CD4-positive, alpha-beta T cell treated with Interleukin-6 at 100 ng/mL for 8 hours (primary cell): ENCODE measurements at regions not wholly inside any gene's neighbourhood (a gene's known extent, or its start where the extent isn't known, plus 50 kb on each side); places are given as distances from the start of the nearest gene placed in this dataset.

Experiments used
- DNase-seq: peaks from one replicate; pipeline ENCODE4 v3.0.0-alpha.2; 2020; ENCODE audit warnings: mixed read lengths, low spot score

DNA sequence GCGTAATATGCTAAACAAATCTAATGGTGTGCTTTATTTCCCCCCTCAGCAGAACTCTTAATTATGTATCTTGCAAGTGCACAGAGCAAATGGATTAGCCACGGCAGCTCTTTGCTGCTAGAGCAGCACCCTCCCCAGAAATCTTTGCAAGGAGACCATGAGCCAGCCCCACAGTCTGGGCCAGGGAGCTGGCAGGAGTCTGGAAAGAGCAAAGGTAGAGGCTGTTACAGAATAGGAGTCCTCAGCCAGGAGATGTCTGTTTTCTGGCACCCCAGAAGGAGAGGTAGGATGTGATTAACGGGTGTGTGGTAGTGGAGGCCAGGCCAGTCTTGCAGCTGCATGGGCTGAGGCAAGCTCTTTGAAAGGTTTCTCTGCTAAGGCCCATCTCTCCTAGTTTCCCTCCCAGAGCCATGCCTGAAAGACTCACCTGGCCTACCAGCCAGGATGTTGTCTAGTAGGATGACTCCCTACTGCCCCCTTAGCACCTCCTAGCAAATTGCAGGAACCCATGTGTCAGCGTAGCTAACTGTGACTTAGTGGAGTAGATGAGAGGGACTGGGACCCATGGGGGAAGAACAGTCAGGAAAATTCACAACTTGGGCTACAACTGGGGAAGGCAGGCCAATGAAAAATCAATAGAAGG, 557.2 kb downstream of the BUD13 start:
- DNase-seq = no peak

DNA sequence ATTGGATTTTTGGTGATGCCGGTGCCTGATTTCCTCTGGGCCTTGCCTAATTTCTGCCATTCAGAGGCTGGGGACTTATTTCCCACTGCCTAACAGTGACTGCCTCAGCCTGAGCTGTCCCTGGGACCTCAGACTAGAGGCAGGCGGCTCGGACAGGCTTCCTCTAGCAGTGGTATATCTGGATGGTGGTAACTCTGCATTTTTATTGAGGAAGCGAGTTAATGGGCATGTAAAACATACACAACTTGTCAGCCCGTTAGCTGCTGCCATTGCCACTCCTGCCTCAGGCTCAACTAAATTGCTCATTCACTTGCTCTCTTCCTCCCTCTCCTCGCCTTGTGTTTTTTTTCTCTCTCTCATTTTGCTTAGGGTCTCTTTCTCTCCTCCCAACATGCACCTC, 561.6 kb downstream of the BUD13 start:
- no peak for DNase-seq

DNA sequence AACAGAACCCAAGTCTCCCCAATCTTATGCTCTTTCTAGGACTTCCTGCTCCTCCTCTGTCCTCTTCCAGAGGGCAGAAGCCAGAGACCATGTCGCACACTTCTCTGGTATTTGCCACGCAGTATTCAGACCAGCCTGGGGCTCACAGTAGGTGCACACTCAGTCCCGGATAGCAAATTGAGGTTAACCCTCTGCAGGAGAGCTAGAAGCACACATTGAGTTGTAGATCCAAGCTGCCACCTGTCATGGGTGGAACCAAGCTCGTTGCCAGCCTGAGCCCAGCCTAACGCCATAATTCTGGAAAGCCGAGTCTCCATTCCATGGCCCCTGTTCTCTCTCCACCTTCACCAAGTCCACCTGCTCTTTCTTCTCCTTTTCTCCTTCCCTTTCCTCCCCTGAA, 562.1 kb downstream of the BUD13 start:
- DNase-seq = no peak

DNA sequence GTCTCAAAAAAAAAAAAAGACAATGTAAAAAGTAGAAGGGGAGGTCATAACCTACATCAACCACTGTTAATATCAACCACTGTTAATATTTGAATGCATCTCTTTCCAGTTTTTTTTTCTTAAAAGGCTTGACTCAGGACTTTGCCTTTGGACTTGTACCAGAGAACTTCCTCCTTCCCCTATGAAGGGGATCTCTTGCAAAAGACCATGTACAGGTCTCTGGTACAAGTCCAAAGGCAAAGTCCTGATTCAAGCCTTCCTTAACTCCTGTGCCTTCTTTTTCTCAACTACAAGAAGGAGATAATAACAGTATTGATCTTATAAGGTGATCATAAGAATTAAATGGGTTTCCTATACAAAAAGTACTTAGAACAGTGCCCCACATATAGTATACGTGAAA, 563.5 kb downstream of the BUD13 start:
- no peak for DNase-seq

DNA sequence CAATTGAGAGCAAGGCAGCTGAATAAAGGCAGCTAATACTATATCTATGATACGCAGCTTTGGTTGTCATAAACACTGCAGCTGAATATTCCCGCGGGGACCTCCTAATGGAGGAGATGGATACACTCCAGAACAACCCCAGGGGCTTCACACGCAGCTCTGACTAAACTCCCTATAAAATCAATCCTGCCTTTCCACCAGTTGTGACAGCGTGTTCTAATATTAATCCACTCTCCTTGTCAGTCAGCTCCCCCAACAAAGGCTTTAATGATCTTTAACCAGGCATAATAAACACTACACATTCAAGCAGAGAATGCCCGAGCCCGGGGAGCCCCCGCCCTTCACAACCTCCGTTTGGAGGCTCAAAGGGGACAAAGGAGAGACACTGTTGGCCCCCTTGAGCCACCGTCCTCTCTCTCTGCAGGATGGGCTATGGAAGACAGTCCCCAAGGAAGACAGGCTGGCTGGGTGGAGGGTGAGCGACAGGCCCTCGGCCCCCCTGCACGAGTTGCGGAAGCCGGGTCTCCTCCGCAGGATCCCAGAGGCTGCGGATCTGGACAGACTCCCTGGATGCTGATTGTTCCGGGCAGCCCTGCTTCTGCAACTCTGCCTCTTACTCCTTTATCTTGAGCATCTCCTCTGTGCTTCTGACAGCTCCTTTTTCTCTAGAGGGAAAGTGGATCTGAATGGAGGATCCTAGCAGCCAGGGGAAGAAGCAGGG, 565.2 kb downstream of the BUD13 start:
- no peak for DNase-seq

DNA sequence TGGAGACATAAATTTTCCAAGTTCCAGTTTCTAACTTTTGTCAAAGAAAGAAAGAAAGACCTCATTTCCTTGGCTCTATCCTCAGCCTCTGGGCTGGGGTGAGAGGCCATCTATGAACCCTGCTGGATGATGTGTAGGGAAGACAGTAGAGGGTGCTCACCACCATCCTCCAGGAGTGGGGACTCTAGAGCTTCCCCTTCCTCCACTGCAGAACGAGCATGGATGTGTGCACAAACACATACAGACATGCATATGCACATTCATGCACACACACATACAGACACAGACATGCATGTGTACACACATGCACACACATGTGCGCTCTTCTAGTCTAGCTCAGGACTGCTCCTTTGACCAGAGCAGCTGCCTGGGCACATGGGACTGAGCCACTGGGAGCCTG, 565.8 kb downstream of the BUD13 start:
- DNase-seq = no peak

DNA sequence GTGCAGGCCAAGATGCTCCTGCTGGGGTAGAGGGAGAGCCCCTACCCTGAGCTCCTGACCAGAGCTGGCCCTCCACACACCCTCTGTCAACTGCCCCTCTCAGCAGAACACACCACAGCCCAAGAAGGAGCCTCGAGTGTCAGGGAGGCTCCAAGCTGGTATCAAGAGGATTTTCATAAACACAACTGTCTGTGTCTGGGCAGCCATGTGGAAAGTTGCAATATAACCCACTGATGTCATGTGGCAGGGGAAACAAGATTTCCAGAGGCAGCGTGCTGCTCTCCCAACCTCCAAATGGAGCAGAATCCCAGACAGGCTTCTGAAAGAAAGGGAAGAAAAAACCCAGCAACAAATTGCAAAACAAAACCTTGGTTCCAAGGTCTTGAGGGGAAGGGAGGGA, 569.9 kb downstream of the BUD13 start:
- DNase-seq = no peak

DNA sequence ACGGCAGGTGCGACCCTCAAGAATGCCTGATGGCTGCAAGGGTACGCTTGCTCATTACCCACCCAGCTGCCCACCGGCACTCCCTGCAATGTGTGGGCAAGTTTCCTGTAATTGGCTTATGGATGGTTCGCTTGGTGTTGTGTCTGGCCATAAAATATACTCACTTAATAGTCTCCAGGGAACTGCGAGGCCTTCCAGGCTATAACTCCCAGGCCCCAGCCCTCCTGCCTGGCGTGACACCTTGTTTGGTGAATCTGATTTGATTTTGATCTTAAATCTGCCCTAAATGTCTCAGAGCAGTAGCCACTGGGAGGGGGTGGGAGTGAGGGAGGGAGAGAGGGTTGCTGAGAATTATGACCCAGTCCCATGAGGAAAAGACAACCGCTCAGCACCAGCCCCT, 572.2 kb downstream of the BUD13 start:
- no peak for DNase-seq

DNA sequence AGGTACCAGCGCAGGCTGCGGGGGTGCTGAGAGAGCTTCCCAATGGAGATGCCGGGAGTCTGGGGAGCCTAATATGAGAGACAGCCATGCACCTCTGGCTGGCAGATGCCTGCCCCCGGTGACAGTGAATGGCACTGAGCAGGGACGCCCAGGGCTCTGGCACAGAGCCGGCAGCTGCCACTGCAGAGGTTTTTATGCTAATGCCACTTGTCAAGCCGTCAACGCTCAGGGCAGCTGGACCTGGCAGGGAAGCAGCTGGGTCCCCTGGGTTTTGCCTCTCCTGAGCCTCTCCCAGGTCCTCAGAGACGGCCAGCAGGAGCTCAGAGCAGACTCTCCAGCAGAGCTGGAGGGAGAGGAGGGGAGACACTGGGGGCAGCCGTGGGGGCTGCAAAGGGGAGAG, 573.6 kb downstream of the BUD13 start:
- DNase-seq = no peak

DNA sequence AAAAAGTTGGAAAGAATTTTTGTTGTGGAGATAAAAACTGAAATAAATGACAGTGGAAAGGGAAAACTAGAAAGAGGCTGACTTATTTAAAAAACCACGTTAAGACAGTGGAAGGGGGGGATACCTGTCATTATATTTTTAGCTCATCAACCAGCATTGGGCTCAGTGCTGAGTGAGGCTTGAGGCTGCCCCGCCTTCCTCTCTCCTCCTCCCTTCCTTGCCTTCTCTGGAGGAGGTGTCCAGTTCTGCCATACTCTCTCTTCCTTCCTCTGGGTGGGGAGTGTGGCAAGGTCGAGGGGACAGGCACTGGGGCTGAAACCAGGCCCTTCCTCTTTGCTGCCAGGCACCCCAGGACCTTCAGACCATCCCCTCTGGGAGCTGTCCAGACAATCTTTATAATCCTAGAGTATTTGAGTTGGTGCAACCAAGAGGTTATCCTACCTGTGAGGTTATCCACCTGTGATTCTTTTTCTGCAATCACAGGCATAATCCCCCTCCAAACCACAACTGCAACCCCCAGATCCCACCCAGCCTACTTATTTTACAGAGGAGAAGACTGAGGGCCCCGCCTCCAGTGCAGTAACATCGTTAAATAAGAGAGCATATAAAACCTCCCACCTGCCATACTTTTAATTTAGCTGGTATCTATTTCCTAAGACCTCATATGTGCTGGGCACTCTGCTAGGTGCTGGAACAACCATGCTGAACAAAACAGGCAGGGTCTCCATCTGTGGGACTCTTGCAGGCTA, 578.5 kb downstream of the BUD13 start:
- no peak for DNase-seq

DNA sequence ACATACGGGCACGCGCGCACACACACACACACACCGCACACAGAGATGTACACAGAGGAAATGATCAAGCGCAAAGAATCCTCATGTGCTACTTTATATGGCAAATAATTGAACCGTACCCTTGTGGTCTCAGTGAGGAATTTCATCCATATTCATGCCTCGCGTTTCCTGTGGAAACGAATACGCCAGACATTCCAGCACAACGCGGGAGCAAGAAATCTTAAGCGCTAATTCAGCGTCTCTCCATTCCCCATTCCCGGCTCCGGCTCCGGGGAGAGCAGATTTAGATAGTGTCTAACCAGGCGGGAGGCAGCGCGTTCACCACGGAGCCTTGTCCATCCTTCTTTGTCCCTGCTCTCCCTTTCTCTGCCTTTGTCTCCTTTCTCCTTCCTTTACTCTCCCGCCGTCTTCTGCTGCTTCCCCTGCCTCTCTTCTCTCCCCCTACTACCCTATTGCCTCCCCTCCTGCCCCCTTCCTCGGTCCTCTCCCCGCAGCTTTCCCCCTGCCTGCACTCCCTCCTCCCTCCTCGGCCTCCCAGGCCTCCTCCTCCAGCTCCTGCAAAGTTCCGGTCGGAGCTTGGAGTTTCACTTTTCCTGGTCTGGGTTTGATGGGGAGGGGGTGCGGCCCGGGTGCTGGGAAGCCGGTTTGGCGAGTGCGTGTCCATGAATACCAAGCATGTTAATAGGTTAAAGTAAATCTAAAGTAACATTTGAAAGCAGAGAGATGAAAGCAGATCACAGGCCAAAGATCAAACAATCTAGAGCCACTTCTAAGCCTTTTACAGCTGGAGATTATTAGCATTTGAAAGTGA, 579.3 kb downstream of the BUD13 start:
- no peak for DNase-seq

DNA sequence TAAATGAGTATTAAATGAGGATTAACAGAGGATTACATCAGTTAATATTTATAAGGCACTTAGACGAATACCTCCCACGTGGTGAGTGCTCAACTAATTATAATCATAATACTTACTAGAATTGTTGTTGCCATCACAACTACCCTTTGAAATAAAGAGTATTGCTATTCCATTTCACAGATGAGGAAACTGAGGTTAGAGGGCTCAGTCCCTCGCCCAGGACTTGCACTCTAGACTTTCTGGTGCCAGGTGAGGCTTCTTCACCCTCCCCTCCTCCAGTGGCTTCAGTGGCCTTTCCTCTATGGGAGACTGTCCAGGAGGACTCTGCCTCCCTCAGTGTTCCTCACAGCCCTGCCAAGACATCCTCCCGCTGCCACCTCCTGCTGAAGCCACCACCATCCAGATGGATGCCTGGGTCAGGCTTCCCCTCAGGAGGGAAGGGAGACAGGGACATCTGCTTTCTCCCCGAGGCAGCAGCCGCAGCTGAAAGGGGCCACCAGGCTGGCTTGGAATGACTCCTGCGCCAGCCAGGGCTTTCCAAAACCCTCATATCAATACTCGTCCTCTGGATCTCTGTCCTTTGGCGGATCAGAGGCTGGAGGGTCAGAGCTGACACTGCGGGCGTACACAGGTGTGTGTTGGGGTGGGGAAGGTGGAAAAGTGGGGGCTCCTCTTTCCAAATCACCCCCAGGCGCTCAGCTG, 580.1 kb downstream of the BUD13 start:
- no peak for DNase-seq

DNA sequence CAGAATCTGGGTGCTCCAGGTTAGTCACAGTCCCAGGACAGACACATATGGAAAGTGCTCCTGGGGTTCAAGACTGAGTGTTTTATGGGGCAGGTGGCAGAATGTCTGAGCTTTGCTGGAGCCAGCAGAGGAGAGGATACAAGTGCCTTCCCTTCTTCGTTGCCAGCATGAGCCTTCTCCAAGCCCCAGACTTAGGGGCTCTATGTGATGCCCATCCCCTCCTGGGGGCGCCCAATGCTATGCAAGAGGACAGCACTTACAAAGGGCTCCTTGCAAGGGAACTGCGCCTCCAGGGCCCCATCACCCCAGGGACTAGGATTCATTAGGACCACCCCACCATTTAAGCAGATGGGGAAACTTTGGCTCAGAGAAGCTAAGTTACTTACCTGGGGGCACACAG, 581.9 kb downstream of the BUD13 start:
- no peak for DNase-seq

DNA sequence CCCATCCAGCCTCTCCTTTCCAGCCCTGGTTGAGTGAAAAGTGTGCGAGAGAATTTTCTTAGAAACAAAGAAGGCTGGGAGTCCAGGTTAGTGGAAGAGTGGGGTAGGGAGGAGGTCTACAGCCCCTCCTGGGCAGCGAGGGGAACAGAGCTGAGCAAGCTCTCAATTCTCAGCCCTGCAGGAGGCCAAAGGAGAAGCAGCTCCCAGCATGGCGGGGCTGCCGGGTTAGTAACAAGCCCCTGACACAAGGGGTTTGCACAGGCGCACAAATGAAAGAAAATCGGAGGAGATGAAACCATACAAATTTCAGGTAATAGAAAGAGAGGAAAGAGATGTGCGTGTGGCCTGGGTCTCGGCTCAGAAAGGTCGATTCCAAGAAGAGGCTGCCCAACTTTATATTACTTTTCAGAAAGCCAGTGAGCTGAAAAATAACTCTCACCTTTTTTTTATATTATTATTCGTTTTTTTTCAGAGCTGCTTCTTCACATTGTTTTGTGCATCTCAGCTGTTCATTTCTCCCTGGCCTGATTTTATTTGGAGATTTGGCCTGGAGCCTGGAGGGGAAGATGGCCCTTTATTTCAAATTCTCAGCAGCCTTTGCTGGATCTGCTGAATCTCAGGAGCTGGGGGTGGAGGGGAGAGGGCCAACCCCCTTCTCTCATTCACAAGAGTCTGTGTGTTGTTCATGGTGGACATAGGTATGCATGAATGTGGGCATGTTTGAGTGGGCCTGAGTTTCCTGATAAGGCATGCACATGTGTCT, 583.2 kb downstream of the BUD13 start:
- no peak for DNase-seq

DNA sequence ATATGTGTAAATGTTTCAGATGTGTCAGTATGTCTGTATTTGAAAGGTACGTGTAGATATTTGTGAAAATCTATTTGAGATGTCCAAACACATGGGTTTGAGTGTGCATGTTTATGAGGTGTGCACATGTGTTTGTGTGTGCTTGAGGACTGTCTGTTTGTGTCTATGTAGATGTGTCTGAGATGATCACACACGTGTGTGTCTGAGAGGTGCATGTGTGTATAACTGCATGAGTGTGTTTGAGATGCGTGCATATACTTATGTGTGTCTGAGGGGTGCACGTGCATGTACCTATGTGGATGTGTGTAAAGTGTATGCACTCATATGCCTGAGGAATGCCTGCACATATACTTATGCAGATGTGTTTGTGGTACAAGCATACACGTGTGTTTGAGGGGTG, 584.4 kb downstream of the BUD13 start:
- DNase-seq = no peak

DNA sequence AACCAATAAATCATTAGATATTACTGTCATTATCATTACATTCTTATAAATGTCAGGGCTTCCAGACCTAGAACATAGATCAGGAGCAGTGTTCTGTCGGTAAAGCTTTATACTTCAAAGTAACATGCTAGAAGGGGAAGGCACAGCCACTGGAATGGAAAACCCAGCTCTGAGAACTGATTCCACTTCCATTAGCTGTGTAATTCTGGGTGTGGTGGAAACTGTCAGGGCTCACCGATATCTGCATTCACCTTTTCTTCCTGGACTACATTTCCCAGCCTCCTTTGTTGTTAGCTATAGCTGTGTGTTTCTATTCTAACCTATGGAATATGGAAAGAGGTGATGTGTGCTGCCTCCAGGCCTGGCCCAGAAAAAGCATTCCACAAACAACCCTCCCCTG, 585.8 kb downstream of the BUD13 start:
- no peak for DNase-seq

DNA sequence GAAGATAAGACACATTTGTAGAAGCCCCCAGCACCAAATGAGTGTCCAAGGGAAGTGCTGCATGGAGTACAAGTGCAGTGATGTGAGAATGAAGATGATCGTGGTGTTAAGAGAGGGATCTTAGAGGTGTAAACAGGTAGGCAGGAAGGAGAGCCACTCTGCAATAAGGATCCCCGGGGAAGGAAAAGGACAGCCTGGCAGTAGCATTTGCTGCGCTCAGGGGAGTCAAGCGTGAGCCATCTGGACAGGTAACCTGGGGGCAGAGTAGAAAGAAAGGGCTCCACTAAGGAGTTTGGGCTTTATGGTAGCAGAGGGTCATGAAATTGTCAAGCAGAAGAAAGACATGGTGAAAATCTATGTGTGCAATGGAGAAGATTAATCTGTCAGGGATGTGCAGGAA, 587.2 kb downstream of the BUD13 start:
- no peak for DNase-seq

DNA sequence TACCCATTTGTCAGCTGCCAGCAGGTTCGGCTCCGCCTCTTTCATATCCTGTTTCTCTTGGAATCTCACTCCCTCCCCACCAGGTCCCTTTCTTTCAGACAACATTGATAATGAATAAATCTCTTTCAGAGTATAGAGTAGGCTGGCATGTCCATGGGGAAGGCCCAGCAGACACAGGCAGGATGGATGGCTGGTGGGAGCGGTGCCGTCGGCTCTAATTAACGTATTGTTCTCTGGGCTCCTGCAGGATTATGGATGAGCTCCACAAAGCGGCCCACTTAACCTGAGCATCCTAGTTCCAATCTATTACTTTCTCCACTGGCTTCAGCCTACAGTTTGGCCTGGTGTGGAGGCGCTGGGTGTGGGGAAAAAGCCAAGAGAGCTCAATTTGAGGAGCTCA, 588.0 kb downstream of the BUD13 start:
- DNase-seq = no peak

DNA sequence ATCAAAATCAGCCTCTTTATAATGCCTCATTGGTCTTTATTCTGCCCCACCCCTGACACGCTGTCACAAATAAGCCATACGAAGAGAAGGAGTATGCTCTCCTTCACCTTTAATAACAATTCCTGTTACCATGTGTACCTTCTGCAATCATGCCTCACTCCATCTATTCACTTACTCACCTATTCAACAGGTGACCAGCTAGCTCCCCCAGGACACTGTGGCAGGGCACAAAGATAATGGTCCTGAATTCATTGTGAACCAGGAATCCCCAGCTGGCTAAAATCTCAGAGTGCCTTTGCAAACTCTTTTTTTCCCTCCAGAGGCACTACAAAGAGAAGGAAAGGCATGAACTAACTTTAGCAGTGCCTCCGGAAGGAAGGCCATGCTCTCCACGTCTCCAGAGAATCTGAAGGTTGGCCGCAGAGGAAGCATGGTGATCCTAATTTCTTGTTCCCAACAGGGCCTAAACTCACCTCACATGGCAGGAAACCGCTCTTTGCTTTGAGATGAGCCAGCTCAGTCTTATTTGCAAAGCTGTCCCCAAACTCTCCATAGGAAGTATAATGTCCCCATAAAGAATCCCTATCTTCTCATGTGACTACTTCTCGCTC, 590.3 kb downstream of the BUD13 start:
- no peak for DNase-seq

DNA sequence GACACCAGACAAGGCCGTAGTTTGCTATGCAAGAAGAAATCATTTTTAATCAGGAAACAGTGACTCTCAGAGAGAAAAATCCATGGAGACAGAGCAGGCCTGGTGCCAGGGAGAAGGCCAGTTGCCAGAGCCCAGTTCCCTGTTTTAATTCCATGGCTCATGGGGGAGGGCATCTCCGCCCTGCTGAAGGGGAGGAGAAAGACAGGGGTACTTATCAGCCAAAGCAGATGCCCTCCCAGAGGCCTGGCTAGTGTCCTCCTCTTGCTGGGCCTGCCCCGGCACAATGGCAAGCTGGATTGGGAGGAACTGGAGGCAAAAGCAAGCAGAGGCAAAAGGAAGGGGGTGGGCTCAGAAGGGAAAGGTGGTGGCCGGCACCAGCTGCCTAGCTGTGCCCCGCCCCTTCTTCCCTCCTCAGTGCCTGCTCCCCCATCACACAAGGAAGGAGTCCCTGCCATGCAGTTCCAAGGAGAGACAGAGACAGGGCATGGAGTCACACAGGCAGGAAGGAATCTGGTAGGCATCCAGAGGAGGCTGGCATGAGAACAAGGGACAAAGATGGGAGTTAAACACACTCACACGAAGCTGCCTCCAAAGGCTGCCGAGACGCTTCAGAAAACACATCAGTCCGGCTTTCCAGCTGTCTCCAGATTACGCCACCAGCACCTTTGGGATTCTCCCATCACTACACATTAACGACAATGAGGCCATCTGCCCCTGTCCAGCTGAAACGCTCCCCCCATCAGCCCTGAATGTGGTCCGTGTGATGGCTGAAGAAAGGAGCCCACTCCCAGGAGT, 591.8 kb downstream of the BUD13 start:
- DNase-seq = no peak
